PC-3 (cell line): ENCODE measurements at regions not wholly inside any gene's neighbourhood (a gene's known extent, or its start where the extent isn't known, plus 50 kb on each side); places are given as distances from the start of the nearest gene placed in this dataset.

Source experiments
- CTCF ChIP-seq: fragments of 300-600 bp; sonication (generic); conservative IDR thresholded peaks from 2 replicates; pipeline ENCODE4 v1.5.1; 2017; ENCODE audit warnings: antibody characterized with exemption, low read depth, mild to moderate bottlenecking, low read length
- EZH2 ChIP-seq: fragments of 300-600 bp; sonication (generic); IDR thresholded peaks from one replicate; pipeline ENCODE4 v1.6.1; 2017; ENCODE audit warnings: antibody characterized with exemption, mild to moderate bottlenecking, low read length; ENCODE audit not compliant: unreplicated experiment
- EZH2phosphoT487 ChIP-seq: fragments of 300-600 bp; sonication (generic); IDR thresholded peaks from 2 replicates; pipeline ENCODE4 v1.6.1; 2018; ENCODE audit warnings: mild to moderate bottlenecking, antibody characterized with exemption, low read length, borderline replicate concordance

- TF ChIP-seq CTCF (no peak), EZH2 (no peak), EZH2phosphoT487 (no peak)
Observed at GRCh38 chr15:39458131-39458530, 122.7 kb upstream of the THBS1 start.
